ENCODE measurements at regions not wholly inside any gene's neighbourhood (a gene's known extent, or its start where the extent isn't known, plus 50 kb on each side); places are given as distances from the start of the nearest gene placed in this dataset.
"Not testable (repeated sequence)": the region's sequence is repeated elsewhere in the genome, so short reads cannot be mapped to it uniquely, and the experiment has no call there.

GRCh38 chrX:139023531-139023930, 312.0 kb upstream of the FGF13 start:
- Mint-ChIP-seq H3K27me3 (no peaks in the 10 kb centered on the region), H3K9me3 (no peaks in the 10 kb centered on the region), H3K4me3 (no peak overlapping the region), H3K36me3 (no peaks in the 10 kb centered on the region), H3K4me1 (no peaks in the 10 kb centered on the region), H3K27ac (no peak overlapping the region)
- no peak for DNase-seq

GRCh38 chrX:139020801-139021200, 309.3 kb upstream of the FGF13 start:
- no peaks in the 10 kb centered on the region for H3K4me1 Mint-ChIP-seq
- H3K36me3 Mint-ChIP-seq, result no peaks in the 10 kb centered on the region
- no peak overlapping the region for H3K4me3 Mint-ChIP-seq
- H3K27me3 Mint-ChIP-seq, result no peaks in the 10 kb centered on the region
- no peak for DNase-seq
- H3K9me3 Mint-ChIP-seq, result no peaks in the 10 kb centered on the region
- no peak overlapping the region for H3K27ac Mint-ChIP-seq

- DNase-seq, result no peak
- H3K27me3 Mint-ChIP-seq, result no peaks in the 10 kb centered on the region
- peaks cover 7% of the 10 kb centered on the region for H3K9me3 Mint-ChIP-seq
- no peak overlapping the region for H3K4me3 Mint-ChIP-seq
- H3K36me3 Mint-ChIP-seq, result no peaks in the 10 kb centered on the region
- no peaks in the 10 kb centered on the region for H3K4me1 Mint-ChIP-seq
- no peak overlapping the region for H3K27ac Mint-ChIP-seq
Measured at GRCh38 chrX:139018436-139018835, 306.9 kb upstream of the FGF13 start.

GRCh38 chrX:139015627-139016026, 304.1 kb upstream of the FGF13 start:
- H3K9me3 Mint-ChIP-seq, result peaks cover 13% of the 10 kb centered on the region
- H3K4me3 Mint-ChIP-seq, result no peak overlapping the region
- H3K4me1 Mint-ChIP-seq, result no peaks in the 10 kb centered on the region
- no peaks in the 10 kb centered on the region for H3K27me3 Mint-ChIP-seq
- DNase-seq, result no peak
- no peak overlapping the region for H3K27ac Mint-ChIP-seq
- H3K36me3 Mint-ChIP-seq, result no peaks in the 10 kb centered on the region

- Mint-ChIP-seq H3K4me3 (no peak overlapping the region), H3K4me1 (no peaks in the 10 kb centered on the region), H3K36me3 (no peaks in the 10 kb centered on the region), H3K27ac (no peak overlapping the region), H3K9me3 (peaks cover 8% of the 10 kb centered on the region), H3K27me3 (no peaks in the 10 kb centered on the region)
- DNase-seq, result no peak
Measured at GRCh38 chrX:139008185-139008584, 296.7 kb upstream of the FGF13 start.

GRCh38 chrX:139003856-139004527, 292.5 kb upstream of the FGF13 start:
- not testable (repeated sequence) for H3K36me3 Mint-ChIP-seq, H3K4me3 Mint-ChIP-seq, H3K4me1 Mint-ChIP-seq, H3K27me3 Mint-ChIP-seq, H3K9me3 Mint-ChIP-seq, H3K27ac Mint-ChIP-seq, DNase-seq

- Mint-ChIP-seq H3K9me3 (peaks cover 1% of the 10 kb centered on the region), H3K27me3 (no peaks in the 10 kb centered on the region), H3K4me1 (no peaks in the 10 kb centered on the region), H3K27ac (no peak overlapping the region), H3K4me3 (no peak overlapping the region), H3K36me3 (no peaks in the 10 kb centered on the region)
- no peak for DNase-seq
Measured at GRCh38 chrX:139002319-139002718, 290.8 kb upstream of the FGF13 start.

- no peak for DNase-seq
- Mint-ChIP-seq H3K27ac (no peak overlapping the region), H3K9me3 (no peaks in the 10 kb centered on the region), H3K27me3 (no peaks in the 10 kb centered on the region), H3K4me1 (no peaks in the 10 kb centered on the region), H3K36me3 (no peaks in the 10 kb centered on the region), H3K4me3 (no peak overlapping the region)
Measured at GRCh38 chrX:138996268-138996667, 284.8 kb upstream of the FGF13 start.

GRCh38 chrX:138995458-138995857, 283.9 kb upstream of the FGF13 start:
- no peaks in the 10 kb centered on the region for H3K36me3 Mint-ChIP-seq
- no peaks in the 10 kb centered on the region for H3K4me1 Mint-ChIP-seq
- no peaks in the 10 kb centered on the region for H3K9me3 Mint-ChIP-seq
- H3K27ac Mint-ChIP-seq, result no peak overlapping the region
- no peak for DNase-seq
- no peaks in the 10 kb centered on the region for H3K27me3 Mint-ChIP-seq
- H3K4me3 Mint-ChIP-seq, result no peak overlapping the region

GRCh38 chrX:138990425-138990824, 278.9 kb upstream of the FGF13 start:
- H3K4me3 Mint-ChIP-seq, result not testable (repeated sequence)

GRCh38 chrX:138986866-138987265, 275.3 kb upstream of the FGF13 start:
- H3K4me1 Mint-ChIP-seq, result no peaks in the 10 kb centered on the region
- H3K27ac Mint-ChIP-seq, result no peak overlapping the region
- no peak overlapping the region for H3K4me3 Mint-ChIP-seq
- H3K9me3 Mint-ChIP-seq, result no peaks in the 10 kb centered on the region
- no peak for DNase-seq
- H3K36me3 Mint-ChIP-seq, result no peaks in the 10 kb centered on the region
- H3K27me3 Mint-ChIP-seq, result no peaks in the 10 kb centered on the region

More at GRCh38 chrX:138990425-138990824, 278.9 kb upstream of the FGF13 start:
- H3K27ac Mint-ChIP-seq, H3K4me1 Mint-ChIP-seq, H3K36me3 Mint-ChIP-seq, H3K9me3 Mint-ChIP-seq, H3K27me3 Mint-ChIP-seq, DNase-seq: not testable (repeated sequence)

GRCh38 chrX:138986235-138986634, 274.7 kb upstream of the FGF13 start:
- Mint-ChIP-seq H3K36me3 (no peaks in the 10 kb centered on the region), H3K27me3 (no peaks in the 10 kb centered on the region), H3K9me3 (no peaks in the 10 kb centered on the region), H3K4me3 (no peak overlapping the region), H3K27ac (no peak overlapping the region), H3K4me1 (no peaks in the 10 kb centered on the region)
- no peak for DNase-seq

- Mint-ChIP-seq H3K4me3 (no peak overlapping the region), H3K4me1 (no peaks in the 10 kb centered on the region), H3K9me3 (no peaks in the 10 kb centered on the region), H3K27ac (no peak overlapping the region), H3K27me3 (no peaks in the 10 kb centered on the region), H3K36me3 (no peaks in the 10 kb centered on the region)
- no peak for DNase-seq
Measured at GRCh38 chrX:138982365-138982764, 270.8 kb upstream of the FGF13 start.

- Mint-ChIP-seq H3K4me3 (no peak overlapping the region), H3K36me3 (peaks cover 2% of the 10 kb centered on the region), H3K4me1 (no peaks in the 10 kb centered on the region), H3K27me3 (no peaks in the 10 kb centered on the region), H3K27ac (no peak overlapping the region), H3K9me3 (no peaks in the 10 kb centered on the region)
- no peak for DNase-seq
Measured at GRCh38 chrX:138964501-138964900, 253.0 kb upstream of the FGF13 start.

GRCh38 chrX:138962419-138962818, 250.9 kb upstream of the FGF13 start:
- not testable (repeated sequence) for DNase-seq, H3K9me3 Mint-ChIP-seq, H3K36me3 Mint-ChIP-seq, H3K27me3 Mint-ChIP-seq, H3K4me1 Mint-ChIP-seq, H3K27ac Mint-ChIP-seq, H3K4me3 Mint-ChIP-seq

GRCh38 chrX:138954976-138955375, 243.5 kb upstream of the FGF13 start:
- no peaks in the 10 kb centered on the region for H3K36me3 Mint-ChIP-seq
- no peak for DNase-seq
- H3K4me1 Mint-ChIP-seq, result no peaks in the 10 kb centered on the region
- H3K27me3 Mint-ChIP-seq, result no peaks in the 10 kb centered on the region
- H3K4me3 Mint-ChIP-seq, result no peak overlapping the region
- H3K9me3 Mint-ChIP-seq, result no peaks in the 10 kb centered on the region
- H3K27ac Mint-ChIP-seq, result no peak overlapping the region

All from activated naive CD8-positive, alpha-beta T cell treated with anti-CD3 and anti-CD28 coated beads for 36 hours (primary cell).